Epithelial cell of esophagus (primary cell): ENCODE measurements at regions not wholly inside any gene's neighbourhood (a gene's known extent, or its start where the extent isn't known, plus 50 kb on each side); places are given as distances from the start of the nearest gene placed in this dataset.

Experiments used
- DNase-seq: peaks from one replicate; pipeline ENCODE4 v3.0.0; 2010; ENCODE audit warnings: low read depth
- H3K4me3 ChIP-seq: 2 replicates; pipeline ENCODE4 v1.5.1; 2011; ENCODE audit warnings: mild to moderate bottlenecking, low read length, control low read depth
- CTCF ChIP-seq: IDR thresholded peaks from 2 replicates; pipeline ENCODE4 v1.5.1; 2011; ENCODE audit warnings: low read depth, mild to moderate bottlenecking, low read length, control low read depth, inconsistent platforms; ENCODE audit not compliant: insufficient read depth; ENCODE audit errors: missing control alignments

- TF ChIP-seq CTCF, result no peak
- no peak overlapping the region for H3K4me3 ChIP-seq
- DNase-seq, result no peak
Observed at GRCh38 chr11:106208760-106209159, 131.3 kb downstream of the AASDHPPT start.

- no peak overlapping the region for H3K4me3 ChIP-seq
- no peak for TF ChIP-seq CTCF
- no peak for DNase-seq
Observed at GRCh38 chr11:106212081-106212480, 134.6 kb downstream of the AASDHPPT start.

- no peak for DNase-seq
- H3K4me3 ChIP-seq, result no peak overlapping the region
- no peak for TF ChIP-seq CTCF
Observed at GRCh38 chr11:106216281-106216680, 138.8 kb downstream of the AASDHPPT start.

GRCh38 chr11:106217456-106217855, 140.0 kb downstream of the AASDHPPT start:
- H3K4me3 ChIP-seq, result no peak overlapping the region
- TF ChIP-seq CTCF, result no peak
- no peak for DNase-seq

GRCh38 chr11:106218106-106218505, 140.6 kb downstream of the AASDHPPT start:
- no peak for TF ChIP-seq CTCF
- DNase-seq, result no peak
- no peak overlapping the region for H3K4me3 ChIP-seq

- TF ChIP-seq CTCF, result no peak
- no peak overlapping the region for H3K4me3 ChIP-seq
Observed at GRCh38 chr11:106222626-106223025, 145.2 kb downstream of the AASDHPPT start.

GRCh38 chr11:106224172-106224571, 146.7 kb downstream of the AASDHPPT start:
- no peak overlapping the region for H3K4me3 ChIP-seq
- DNase-seq, result no peak
- no peak for TF ChIP-seq CTCF

More at GRCh38 chr11:106222626-106223025, 145.2 kb downstream of the AASDHPPT start:
- no peak for DNase-seq
